Nephron progenitor cell (in vitro differentiated cells): ENCODE measurements at regions not wholly inside any gene's neighbourhood (a gene's known extent, or its start where the extent isn't known, plus 50 kb on each side); places are given as distances from the start of the nearest gene placed in this dataset.

Experiments
- DNase-seq: peaks from one replicate; pipeline ENCODE4 v3.0.0; 2021
- H3K27ac Mint-ChIP-seq: 2 replicates; pipeline ENCODE4 v1.8.0; 2021; ENCODE audit warnings: mild to moderate bottlenecking, moderate library complexity, mixed read lengths
- H3K27me3 Mint-ChIP-seq: 2 replicates; pipeline ENCODE4 v1.8.0; 2021; ENCODE audit warnings: mild to moderate bottlenecking, low read depth, mixed read lengths; ENCODE audit not compliant: poor library complexity
- H3K36me3 Mint-ChIP-seq: 2 replicates; pipeline ENCODE4 v1.8.0; 2021; ENCODE audit warnings: low read depth, mixed read lengths
- H3K4me1 Mint-ChIP-seq: 2 replicates; pipeline ENCODE4 v1.8.0; 2021; ENCODE audit warnings: mixed read lengths
- H3K4me3 Mint-ChIP-seq: 2 replicates; pipeline ENCODE4 v1.8.0; 2021; ENCODE audit warnings: mild to moderate bottlenecking, moderate library complexity, mixed read lengths
- H3K9me3 Mint-ChIP-seq: 2 replicates; pipeline ENCODE4 v1.8.0; 2021; ENCODE audit warnings: mild to moderate bottlenecking, moderate library complexity, mixed read lengths
- CTCF ChIP-seq: fragments of 200-600 bp; sonication (generic); IDR thresholded peaks from 2 replicates; pipeline ENCODE4 v1.5.0; 2021; ENCODE audit warnings: antibody characterized with exemption

DNA sequence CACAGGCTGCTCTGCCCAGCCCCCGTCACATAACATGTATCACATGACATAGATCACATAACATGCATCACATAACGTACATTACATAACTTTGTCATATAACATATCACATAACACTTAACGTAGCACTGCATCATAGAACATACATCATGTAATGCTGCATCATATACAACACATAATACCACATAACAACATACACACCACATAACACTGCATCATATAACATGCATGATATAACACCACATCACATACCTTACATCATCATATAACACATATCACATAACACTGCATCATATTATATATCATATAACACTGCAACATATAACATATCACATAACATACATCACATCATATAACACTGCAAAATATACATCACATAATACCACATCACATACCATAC lies 83.8 kb downstream of the AXIN2 start:
- Mint-ChIP-seq H3K4me1 (peaks cover 8% of the 10 kb centered on the region), H3K27ac (no peak overlapping the region)

GRCh38 chr17:65474660-65475059 lies 86.8 kb downstream of the AXIN2 start:
- DNase-seq: no peak
- Mint-ChIP-seq H3K27ac (no peak overlapping the region), H3K4me1 (peaks cover 37% of the 10 kb centered on the region), H3K27me3 (peaks cover 7% of the 10 kb centered on the region), H3K4me3 (no peak overlapping the region), H3K9me3 (no peaks in the 10 kb centered on the region), H3K36me3 (no peaks in the 10 kb centered on the region)
- no peak for TF ChIP-seq CTCF

More for the DNA sequence above, 83.8 kb downstream of the AXIN2 start:
- H3K27me3 Mint-ChIP-seq: peaks cover 3% of the 10 kb centered on the region
- peaks cover 6% of the 10 kb centered on the region for H3K36me3 Mint-ChIP-seq
- H3K9me3 Mint-ChIP-seq: peaks cover 11% of the 10 kb centered on the region
- DNase-seq: no peak
- no peak for TF ChIP-seq CTCF
- H3K4me3 Mint-ChIP-seq: no peak overlapping the region

GRCh38 chr17:65473985-65474384 lies 87.5 kb downstream of the AXIN2 start:
- Mint-ChIP-seq H3K27me3 (peaks cover 11% of the 10 kb centered on the region), H3K4me3 (no peak overlapping the region), H3K27ac (no peak overlapping the region), H3K4me1 (peaks cover 43% of the 10 kb centered on the region), H3K9me3 (no peaks in the 10 kb centered on the region), H3K36me3 (no peaks in the 10 kb centered on the region)
- no peak for TF ChIP-seq CTCF
- DNase-seq: no peak

DNA sequence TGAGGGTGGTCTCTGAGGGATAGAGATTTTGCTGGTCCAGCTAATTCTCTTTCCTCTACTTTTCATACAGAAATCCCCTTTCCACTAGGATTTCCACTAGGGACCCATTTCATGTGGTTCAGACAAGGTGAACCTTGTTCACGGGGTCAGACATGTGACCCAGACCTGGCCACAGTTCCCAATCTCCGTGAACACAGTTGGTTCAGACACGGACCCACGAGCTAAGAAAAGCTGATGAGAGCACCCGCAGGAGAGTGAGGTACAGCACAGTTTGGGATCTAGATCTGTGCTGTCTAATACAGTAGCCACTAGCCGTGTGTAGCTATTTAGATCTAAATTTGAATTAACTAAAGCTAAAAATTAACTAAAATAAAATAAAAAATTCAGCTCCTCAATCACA lies 88.1 kb downstream of the AXIN2 start:
- H3K36me3 Mint-ChIP-seq: no peaks in the 10 kb centered on the region
- no peak for TF ChIP-seq CTCF
- H3K27ac Mint-ChIP-seq: no peak overlapping the region
- DNase-seq: no peak
- no peak overlapping the region for H3K4me3 Mint-ChIP-seq
- H3K4me1 Mint-ChIP-seq: peaks cover 50% of the 10 kb centered on the region
- peaks cover 11% of the 10 kb centered on the region for H3K27me3 Mint-ChIP-seq
- H3K9me3 Mint-ChIP-seq: no peaks in the 10 kb centered on the region

- no peak for DNase-seq
- Mint-ChIP-seq H3K36me3 (no peaks in the 10 kb centered on the region), H3K27ac (no peak overlapping the region), H3K9me3 (no peaks in the 10 kb centered on the region), H3K27me3 (peaks cover 11% of the 10 kb centered on the region), H3K4me3 (no peak overlapping the region), H3K4me1 (peaks cover 54% of the 10 kb centered on the region)
- no peak for TF ChIP-seq CTCF
Measured at GRCh38 chr17:65472666-65473309, 88.7 kb downstream of the AXIN2 start.

DNA sequence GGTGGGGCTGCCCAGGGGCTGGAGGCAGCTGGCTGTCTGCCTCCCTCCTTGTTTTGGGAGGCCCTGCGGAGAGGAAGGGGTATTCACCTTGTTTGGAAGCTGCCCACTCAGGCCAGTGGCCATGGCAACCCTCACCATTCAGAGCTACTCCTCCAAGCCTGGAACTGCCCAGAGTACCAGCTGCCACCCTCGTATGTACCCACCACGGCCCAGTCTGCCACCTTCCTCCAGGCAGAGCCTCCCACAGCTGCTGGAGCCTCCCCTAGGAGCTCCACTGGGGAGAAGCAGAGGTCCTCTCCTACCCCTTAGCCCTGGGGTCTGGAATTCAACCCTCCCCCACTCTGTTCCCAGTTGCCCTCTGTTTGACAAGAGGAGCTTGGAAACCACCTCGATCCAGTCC lies 90.7 kb downstream of the AXIN2 start:
- H3K4me1 Mint-ChIP-seq: peaks cover 71% of the 10 kb centered on the region
- no peak for DNase-seq
- no peak overlapping the region for H3K4me3 Mint-ChIP-seq
- peaks cover 8% of the 10 kb centered on the region for H3K27me3 Mint-ChIP-seq
- peak overlapping the region; percentile 48 for H3K27ac Mint-ChIP-seq
- H3K36me3 Mint-ChIP-seq: no peaks in the 10 kb centered on the region
- no peaks in the 10 kb centered on the region for H3K9me3 Mint-ChIP-seq
- TF ChIP-seq CTCF: no peak
